HepG2 (cell line): ENCODE measurements at regions not wholly inside any gene's neighbourhood (a gene's known extent, or its start where the extent isn't known, plus 50 kb on each side); places are given as distances from the start of the nearest gene placed in this dataset.

Source experiments
- FOXA1 ChIP-seq, 2 experiments: fragments of 450-650 bp in 1 of 2; sonication (generic) in 1 of 2; formaldehyde crosslinking in 1 of 2; IDR thresholded peaks; 2 replicates each; pipeline versions ENCODE4 v1.4.0 to v1.6.1; 2016 to 2020; ENCODE audit warnings: missing genetic modification reagents in 1 of 2
- NPAS2 ChIP-seq: sonication (generic); formaldehyde crosslinking; IDR thresholded peaks from 2 replicates; pipeline ENCODE4 v1.8.0; 2022; ENCODE audit warnings: mild to moderate bottlenecking, missing genetic modification reagents, borderline replicate concordance
- RBAK ChIP-seq: sonication (generic); formaldehyde crosslinking; IDR thresholded peaks from 2 replicates; pipeline ENCODE4 v1.5.1; 2020; ENCODE audit warnings: mild to moderate bottlenecking, missing genetic modification reagents
- SIX4 ChIP-seq: sonication (generic); formaldehyde crosslinking; IDR thresholded peaks from 2 replicates; pipeline ENCODE4 v1.4.0; 2020; ENCODE audit warnings: missing genetic modification reagents
- ZKSCAN8 ChIP-seq: IDR thresholded peaks from 2 replicates; pipeline ENCODE4 v1.6.1; 2016; ENCODE audit warnings: borderline replicate concordance, missing genetic modification reagents, missing compliant biosample characterization
- ZNF24 ChIP-seq: fragments of 450-650 bp; IDR thresholded peaks from 2 replicates; pipeline ENCODE4 v1.6.1; 2017; ENCODE audit warnings: antibody characterized with exemption, mild to moderate bottlenecking
- ZNF253 ChIP-seq: sonication (generic); formaldehyde crosslinking; IDR thresholded peaks from 2 replicates; pipeline ENCODE4 v1.8.0; 2022; ENCODE audit warnings: mild to moderate bottlenecking, missing genetic modification reagents, borderline replicate concordance
- TF ChIP-seq, protein P1 (sequence below): IDR thresholded peaks from 2 replicates; pipeline ENCODE4 v1.6.1; 2012; ENCODE audit warnings: inconsistent platforms
- TF ChIP-seq, protein P2 (sequence below): sonication (generic); formaldehyde crosslinking; IDR thresholded peaks from 2 replicates; pipeline ENCODE4 v1.5.0; 2020; ENCODE audit warnings: mild to moderate bottlenecking, missing genetic modification reagents, moderate library complexity

DNA sequence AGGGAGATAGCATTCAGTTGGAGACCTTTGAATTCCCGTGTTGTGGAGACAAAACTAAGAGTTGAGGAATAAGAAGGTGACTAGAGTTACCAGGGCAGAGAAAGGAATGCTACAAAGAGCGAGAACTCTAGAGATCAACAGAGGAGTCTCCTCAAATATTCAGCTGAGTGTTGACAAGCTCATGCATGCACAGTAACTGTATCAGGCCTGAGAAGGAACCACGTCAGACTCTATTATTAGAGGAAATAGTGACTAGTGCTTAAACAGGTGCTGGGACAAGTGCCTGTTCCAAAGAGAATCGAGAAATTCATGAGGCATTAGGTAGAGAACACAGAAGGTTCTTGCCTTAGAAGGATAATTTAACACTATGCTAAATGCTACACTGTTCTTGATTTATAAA is 333.8 kb upstream of the CHORDC1 start:
- no peak for TF ChIP-seq FOXA1 (IDR thresholded peaks at IDR 0.05)
- no peak for TF ChIP-seq FOXA1 (CRISPR knock-in tag; IDR thresholded peaks at IDR 0.05)
- no peak for TF ChIP-seq NPAS2
- TF ChIP-seq, protein P1, sequence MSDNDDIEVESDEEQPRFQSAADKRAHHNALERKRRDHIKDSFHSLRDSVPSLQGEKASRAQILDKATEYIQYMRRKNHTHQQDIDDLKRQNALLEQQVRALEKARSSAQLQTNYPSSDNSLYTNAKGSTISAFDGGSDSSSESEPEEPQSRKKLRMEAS, result no peak
- no peak for TF ChIP-seq SIX4 (CRISPR knock-in tag)
- TF ChIP-seq, protein P2, sequence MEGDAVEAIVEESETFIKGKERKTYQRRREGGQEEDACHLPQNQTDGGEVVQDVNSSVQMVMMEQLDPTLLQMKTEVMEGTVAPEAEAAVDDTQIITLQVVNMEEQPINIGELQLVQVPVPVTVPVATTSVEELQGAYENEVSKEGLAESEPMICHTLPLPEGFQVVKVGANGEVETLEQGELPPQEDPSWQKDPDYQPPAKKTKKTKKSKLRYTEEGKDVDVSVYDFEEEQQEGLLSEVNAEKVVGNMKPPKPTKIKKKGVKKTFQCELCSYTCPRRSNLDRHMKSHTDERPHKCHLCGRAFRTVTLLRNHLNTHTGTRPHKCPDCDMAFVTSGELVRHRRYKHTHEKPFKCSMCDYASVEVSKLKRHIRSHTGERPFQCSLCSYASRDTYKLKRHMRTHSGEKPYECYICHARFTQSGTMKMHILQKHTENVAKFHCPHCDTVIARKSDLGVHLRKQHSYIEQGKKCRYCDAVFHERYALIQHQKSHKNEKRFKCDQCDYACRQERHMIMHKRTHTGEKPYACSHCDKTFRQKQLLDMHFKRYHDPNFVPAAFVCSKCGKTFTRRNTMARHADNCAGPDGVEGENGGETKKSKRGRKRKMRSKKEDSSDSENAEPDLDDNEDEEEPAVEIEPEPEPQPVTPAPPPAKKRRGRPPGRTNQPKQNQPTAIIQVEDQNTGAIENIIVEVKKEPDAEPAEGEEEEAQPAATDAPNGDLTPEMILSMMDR (CRISPR knock-in tag), result no peak
- TF ChIP-seq ZNF253 (CRISPR knock-in tag), result no peak
- no peak for TF ChIP-seq RBAK (CRISPR knock-in tag)
- no peak for TF ChIP-seq ZNF24
- TF ChIP-seq ZKSCAN8, result no peak
